SK-N-SH (cell line): ENCODE measurements at regions not wholly inside any gene's neighbourhood (a gene's known extent, or its start where the extent isn't known, plus 50 kb on each side); places are given as distances from the start of the nearest gene placed in this dataset.

ENCODE experiments used
- EZH2phosphoT487 ChIP-seq: fragments of 200-600 bp; sonication (generic); IDR thresholded peaks from 2 replicates; pipeline ENCODE4 v1.6.1; 2017; ENCODE audit warnings: low read depth, mixed run types, mild to moderate bottlenecking, antibody characterized with exemption, moderate library complexity, borderline replicate concordance
- FOXM1 ChIP-seq: IDR thresholded peaks from 2 replicates; pipeline ENCODE4 v1.4.0; 2012; ENCODE audit warnings: low read depth, mild to moderate bottlenecking
- GABPA ChIP-seq: IDR thresholded peaks from 2 replicates; pipeline ENCODE4 v1.4.0; 2012; ENCODE audit warnings: low read depth, mild to moderate bottlenecking
- IRF3 ChIP-seq: fragments of 150-350 bp; IDR thresholded peaks from 2 replicates; pipeline ENCODE4 v1.6.1; 2016; ENCODE audit warnings: mild to moderate bottlenecking, low read depth, low read length
- MAX ChIP-seq: IDR thresholded peaks from 2 replicates; pipeline ENCODE4 v1.4.0; 2012; ENCODE audit warnings: low read depth
- RAD21 ChIP-seq: IDR thresholded peaks from 2 replicates; pipeline ENCODE4 v1.6.1; 2012; ENCODE audit warnings: mild to moderate bottlenecking, low read length
- RXRA ChIP-seq: IDR thresholded peaks from 2 replicates; pipeline ENCODE4 v1.4.0; 2012; ENCODE audit warnings: low read depth, mild to moderate bottlenecking, borderline replicate concordance
- YY1 ChIP-seq: IDR thresholded peaks from 2 replicates; pipeline ENCODE4 v1.4.0; 2012; ENCODE audit warnings: low read depth, mild to moderate bottlenecking
- TF ChIP-seq, protein P1 (sequence below): fragments of 200-600 bp; sonication (generic); IDR thresholded peaks from 2 replicates; pipeline ENCODE4 v1.6.1; 2017; ENCODE audit warnings: antibody characterized with exemption, mild to moderate bottlenecking, moderate library complexity
- TF ChIP-seq, protein P2 (sequence below): IDR thresholded peaks from 2 replicates; pipeline ENCODE4 v1.4.0; 2012; ENCODE audit warnings: low read depth, borderline replicate concordance
- TF ChIP-seq, protein P3 (sequence below): fragments of 150-350 bp; IDR thresholded peaks from 2 replicates; pipeline ENCODE4 v1.6.1; 2017; ENCODE audit warnings: antibody characterized with exemption, low read length, low read depth, borderline replicate concordance

- TF ChIP-seq, protein P1, sequence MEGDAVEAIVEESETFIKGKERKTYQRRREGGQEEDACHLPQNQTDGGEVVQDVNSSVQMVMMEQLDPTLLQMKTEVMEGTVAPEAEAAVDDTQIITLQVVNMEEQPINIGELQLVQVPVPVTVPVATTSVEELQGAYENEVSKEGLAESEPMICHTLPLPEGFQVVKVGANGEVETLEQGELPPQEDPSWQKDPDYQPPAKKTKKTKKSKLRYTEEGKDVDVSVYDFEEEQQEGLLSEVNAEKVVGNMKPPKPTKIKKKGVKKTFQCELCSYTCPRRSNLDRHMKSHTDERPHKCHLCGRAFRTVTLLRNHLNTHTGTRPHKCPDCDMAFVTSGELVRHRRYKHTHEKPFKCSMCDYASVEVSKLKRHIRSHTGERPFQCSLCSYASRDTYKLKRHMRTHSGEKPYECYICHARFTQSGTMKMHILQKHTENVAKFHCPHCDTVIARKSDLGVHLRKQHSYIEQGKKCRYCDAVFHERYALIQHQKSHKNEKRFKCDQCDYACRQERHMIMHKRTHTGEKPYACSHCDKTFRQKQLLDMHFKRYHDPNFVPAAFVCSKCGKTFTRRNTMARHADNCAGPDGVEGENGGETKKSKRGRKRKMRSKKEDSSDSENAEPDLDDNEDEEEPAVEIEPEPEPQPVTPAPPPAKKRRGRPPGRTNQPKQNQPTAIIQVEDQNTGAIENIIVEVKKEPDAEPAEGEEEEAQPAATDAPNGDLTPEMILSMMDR: no peak
- TF ChIP-seq EZH2phosphoT487: no peak
- no peak for TF ChIP-seq RAD21
- TF ChIP-seq, protein P2, sequence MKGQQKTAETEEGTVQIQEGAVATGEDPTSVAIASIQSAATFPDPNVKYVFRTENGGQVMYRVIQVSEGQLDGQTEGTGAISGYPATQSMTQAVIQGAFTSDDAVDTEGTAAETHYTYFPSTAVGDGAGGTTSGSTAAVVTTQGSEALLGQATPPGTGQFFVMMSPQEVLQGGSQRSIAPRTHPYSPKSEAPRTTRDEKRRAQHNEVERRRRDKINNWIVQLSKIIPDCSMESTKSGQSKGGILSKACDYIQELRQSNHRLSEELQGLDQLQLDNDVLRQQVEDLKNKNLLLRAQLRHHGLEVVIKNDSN: no peak
- no peak for TF ChIP-seq MAX
- TF ChIP-seq FOXM1: no peak
- no peak for TF ChIP-seq YY1
- TF ChIP-seq, protein P3, sequence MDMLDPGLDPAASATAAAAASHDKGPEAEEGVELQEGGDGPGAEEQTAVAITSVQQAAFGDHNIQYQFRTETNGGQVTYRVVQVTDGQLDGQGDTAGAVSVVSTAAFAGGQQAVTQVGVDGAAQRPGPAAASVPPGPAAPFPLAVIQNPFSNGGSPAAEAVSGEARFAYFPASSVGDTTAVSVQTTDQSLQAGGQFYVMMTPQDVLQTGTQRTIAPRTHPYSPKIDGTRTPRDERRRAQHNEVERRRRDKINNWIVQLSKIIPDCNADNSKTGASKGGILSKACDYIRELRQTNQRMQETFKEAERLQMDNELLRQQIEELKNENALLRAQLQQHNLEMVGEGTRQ: no peak
- no peak for TF ChIP-seq RXRA
- TF ChIP-seq GABPA: no peak
- TF ChIP-seq IRF3: no peak
Measured at GRCh38 chr5:44914221-44914620, 105.5 kb downstream of the MRPS30 start.
